ENCODE measurements at regions not wholly inside any gene's neighbourhood (a gene's known extent, or its start where the extent isn't known, plus 50 kb on each side); places are given as distances from the start of the nearest gene placed in this dataset.

DNA sequence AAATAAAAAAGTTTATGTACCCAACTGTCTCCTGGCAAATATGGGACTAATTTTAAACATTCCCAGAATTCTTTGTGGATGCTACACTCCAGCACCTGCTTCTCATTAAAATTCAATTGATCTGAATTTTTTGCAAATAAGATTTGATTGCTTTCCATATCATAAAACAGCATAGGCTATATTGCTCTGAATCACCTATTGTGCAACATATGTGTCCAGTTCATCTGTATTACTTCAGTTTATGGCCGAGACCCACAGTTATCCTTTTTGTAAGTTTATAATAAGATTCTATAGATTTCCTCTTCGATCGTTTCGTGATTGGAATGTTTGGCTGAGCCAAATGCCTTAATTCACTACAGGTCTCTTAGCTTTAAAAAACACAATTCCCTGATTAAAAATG, 351.1 kb downstream of the TFEC start:
- no peak overlapping the region for H3K4me3 ChIP-seq
- no peaks in the 10 kb centered on the region for H3K36me3 ChIP-seq
- no peaks in the 10 kb centered on the region for H3K27me3 ChIP-seq (replicated peaks)
- H3K27ac ChIP-seq = no peak overlapping the region
- no peak for DNase-seq (ENCODE audit: low read depth in 1 of 2, low spot score in 2 of 2)
- no peaks in the 10 kb centered on the region for H3K9me3 ChIP-seq (replicated peaks)
- peaks cover 4% of the 10 kb centered on the region; the same call in 1 of the 2 replicates for H3K4me1 ChIP-seq (replicated peaks)

DNA sequence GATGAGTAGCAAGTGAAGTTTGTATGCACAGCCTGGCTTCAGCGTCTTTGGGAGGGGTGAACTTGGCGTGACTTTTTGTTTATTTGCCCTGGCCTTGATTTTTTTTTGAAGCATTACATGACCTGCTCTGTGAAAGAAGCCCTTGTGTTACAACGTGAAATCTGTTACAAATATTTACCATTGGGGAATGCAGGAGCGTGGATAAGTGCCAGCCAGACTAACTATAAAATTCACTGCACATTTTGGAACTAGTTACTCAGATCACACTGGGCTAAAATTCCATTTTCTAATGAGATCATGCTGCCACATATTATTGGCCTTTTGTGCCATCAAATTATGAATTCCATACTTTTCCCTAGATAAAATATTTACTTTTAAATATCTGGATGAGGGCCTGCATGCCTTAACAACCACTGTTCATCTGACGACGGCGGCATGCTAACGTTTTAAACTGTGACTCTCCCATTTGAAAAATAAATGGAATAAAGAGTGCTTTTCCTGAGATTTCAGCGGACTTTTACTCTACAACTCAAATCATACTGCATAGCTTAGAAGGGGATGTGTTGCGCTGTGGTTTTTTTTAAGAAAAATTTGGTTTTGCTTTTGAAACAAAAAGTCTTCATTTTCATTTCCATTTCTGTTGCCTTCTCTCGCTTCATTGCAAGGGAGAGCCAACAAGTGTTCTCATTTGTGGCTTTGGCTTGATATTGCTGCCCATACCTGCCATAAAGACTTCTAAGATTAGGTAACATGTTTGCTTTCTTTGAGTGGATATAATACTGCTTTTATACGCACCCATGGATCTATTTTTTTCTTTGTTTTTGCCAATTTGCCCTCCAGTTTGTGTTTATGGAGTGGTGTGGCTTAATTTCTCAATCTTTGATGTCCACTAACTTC, 352.2 kb downstream of the TFEC start:
- Histone ChIP-seq H3K27ac (no peak overlapping the region; the same call in 1 of the 2 replicates), H3K9me3 (replicated peaks) (no peaks in the 10 kb centered on the region), H3K36me3 (no peaks in the 10 kb centered on the region), H3K4me1 (replicated peaks) (peaks cover 4% of the 10 kb centered on the region; the same call in 1 of the 2 replicates), H3K27me3 (replicated peaks) (no peaks in the 10 kb centered on the region), H3K4me3 (no peak overlapping the region)
- peak in 1 of 2 experiments; percentile 37 for DNase-seq (ENCODE audit: low read depth in 1 of 2, low spot score in 2 of 2)

DNA sequence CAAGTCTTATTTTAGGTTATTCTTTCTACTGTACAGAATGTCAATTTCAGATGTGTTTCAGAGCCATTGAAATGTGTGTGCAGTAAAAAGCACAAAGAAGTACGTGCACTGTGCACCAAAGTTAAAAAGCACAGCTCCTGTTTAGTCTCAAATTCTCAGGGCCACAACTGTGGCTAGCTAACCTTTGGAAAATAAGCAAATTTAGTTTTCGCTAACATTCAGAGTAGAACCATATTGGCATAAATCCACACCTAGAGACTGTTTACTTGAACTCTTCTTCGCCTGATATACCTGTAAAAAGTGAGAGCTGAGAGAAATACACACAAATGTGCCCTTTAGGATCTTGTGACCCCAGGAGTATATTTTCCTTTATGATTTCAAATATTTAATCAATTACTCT, 353.9 kb downstream of the TFEC start:
- Histone ChIP-seq H3K27ac (no peak overlapping the region), H3K36me3 (no peaks in the 10 kb centered on the region), H3K9me3 (replicated peaks) (no peaks in the 10 kb centered on the region), H3K4me1 (replicated peaks) (peaks cover 4% of the 10 kb centered on the region; the same call in 1 of the 2 replicates), H3K4me3 (no peak overlapping the region), H3K27me3 (replicated peaks) (no peaks in the 10 kb centered on the region)
- no peak for DNase-seq (ENCODE audit: low read depth in 1 of 2, low spot score in 2 of 2)

DNA sequence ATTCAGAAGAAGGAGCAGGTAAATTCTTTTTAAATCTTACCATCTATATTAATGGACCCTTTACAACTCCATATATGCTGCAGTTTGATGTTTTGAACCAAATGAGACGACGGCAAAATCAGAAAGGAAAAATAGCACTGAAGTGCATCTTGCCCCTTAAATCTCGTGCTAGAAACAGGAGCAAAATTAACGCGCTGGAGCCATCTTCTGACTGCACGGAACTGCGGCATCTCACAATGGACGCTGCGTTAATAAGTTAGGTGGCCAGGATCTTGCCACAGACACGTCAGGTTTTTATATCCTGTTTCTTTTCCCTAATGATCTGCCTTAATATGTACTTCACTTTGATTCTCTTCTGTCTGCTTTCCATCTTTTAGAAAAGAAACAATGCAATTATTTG, 354.5 kb downstream of the TFEC start:
- Histone ChIP-seq H3K9me3 (replicated peaks) (no peaks in the 10 kb centered on the region), H3K4me1 (replicated peaks) (peaks cover 4% of the 10 kb centered on the region; the same call in 1 of the 2 replicates), H3K4me3 (no peak overlapping the region), H3K36me3 (no peaks in the 10 kb centered on the region), H3K27me3 (replicated peaks) (no peaks in the 10 kb centered on the region), H3K27ac (no peak overlapping the region)
- DNase-seq (ENCODE audit: low read depth in 1 of 2, low spot score in 2 of 2) = no peak

DNA sequence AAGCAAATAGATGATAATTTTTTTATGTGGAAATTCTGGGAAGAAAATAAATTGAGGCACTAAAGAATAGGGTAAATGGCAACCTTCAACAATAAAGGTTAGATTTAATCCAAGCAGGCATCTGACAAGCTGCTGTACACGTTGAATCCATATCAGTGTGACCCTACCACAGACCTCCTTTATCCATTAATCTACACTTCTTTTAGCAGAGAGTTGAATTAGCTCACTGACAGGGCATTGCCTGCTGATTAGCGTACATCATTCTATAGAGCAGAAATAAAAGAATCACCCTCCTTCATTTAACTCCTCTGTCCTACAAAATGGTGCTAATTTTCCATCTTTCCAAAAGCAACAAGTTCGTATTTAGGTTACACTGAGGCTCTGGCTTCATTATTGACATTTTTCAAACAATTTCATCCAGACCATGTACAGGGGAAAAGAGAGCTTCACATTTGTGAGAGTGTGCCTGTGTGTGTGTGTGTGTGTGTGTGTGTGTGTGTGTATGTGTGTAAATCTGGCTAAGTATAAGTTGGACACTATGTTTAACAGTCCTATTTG, 356.0 kb downstream of the TFEC start:
- peaks cover 4% of the 10 kb centered on the region; the same call in 1 of the 2 replicates for H3K4me1 ChIP-seq (replicated peaks)
- DNase-seq (ENCODE audit: low read depth in 1 of 2, low spot score in 2 of 2) = no peak
- no peak overlapping the region for H3K27ac ChIP-seq
- no peaks in the 10 kb centered on the region for H3K27me3 ChIP-seq (replicated peaks)
- H3K36me3 ChIP-seq = no peaks in the 10 kb centered on the region
- H3K9me3 ChIP-seq (replicated peaks) = no peaks in the 10 kb centered on the region
- H3K4me3 ChIP-seq = no peak overlapping the region

DNA sequence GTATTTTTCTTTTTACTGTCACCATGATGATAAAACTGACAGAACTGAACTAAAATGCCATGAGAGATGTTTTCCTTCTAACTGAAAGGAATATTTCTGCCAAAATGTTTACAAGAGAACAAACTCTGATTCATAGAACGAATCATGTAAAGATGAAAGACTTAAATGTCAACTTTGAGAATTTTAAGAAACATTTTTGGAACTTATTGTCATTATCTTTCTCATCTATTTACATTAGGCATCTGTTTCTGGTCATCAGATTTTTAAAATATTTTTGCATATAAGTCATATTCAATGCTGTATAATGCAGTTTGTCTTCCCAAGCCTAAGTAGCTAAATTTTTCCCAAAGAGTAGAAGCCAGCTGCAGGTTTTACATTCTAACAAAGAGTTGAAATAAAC, 358.5 kb downstream of the TFEC start:
- H3K27me3 ChIP-seq (replicated peaks) = no peaks in the 10 kb centered on the region; the same call in 1 of the 2 replicates
- H3K36me3 ChIP-seq = no peaks in the 10 kb centered on the region
- H3K27ac ChIP-seq = no peak overlapping the region
- H3K9me3 ChIP-seq (replicated peaks) = no peaks in the 10 kb centered on the region
- H3K4me3 ChIP-seq = no peak overlapping the region
- DNase-seq (ENCODE audit: low read depth in 1 of 2, low spot score in 2 of 2) = no peak
- H3K4me1 ChIP-seq (replicated peaks) = no peaks in the 10 kb centered on the region; the same call in 1 of the 2 replicates

DNA sequence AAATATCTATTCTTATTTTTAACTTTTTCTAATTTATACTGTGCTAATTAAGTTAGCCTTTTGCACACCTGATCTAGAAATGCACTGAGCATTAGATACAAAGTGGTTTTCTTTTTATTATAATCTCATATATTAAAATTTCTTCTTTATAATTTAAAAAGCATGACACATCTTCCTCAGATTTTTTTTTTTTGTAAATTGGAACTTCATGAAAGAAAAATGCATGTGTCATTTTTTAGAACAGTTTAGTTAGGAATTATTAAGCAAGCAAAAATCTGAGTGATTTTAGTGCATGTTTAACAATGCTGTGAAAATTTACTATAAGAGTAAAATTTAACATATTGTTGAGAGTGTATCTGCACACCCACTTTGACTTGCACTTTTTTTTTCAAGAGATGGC, 367.9 kb downstream of the TFEC start:
- no peaks in the 10 kb centered on the region for H3K27me3 ChIP-seq (replicated peaks)
- no peak overlapping the region for H3K4me3 ChIP-seq
- no peaks in the 10 kb centered on the region for H3K9me3 ChIP-seq (replicated peaks)
- no peak for DNase-seq (ENCODE audit: low read depth in 1 of 2, low spot score in 2 of 2)
- no peaks in the 10 kb centered on the region for H3K36me3 ChIP-seq
- H3K27ac ChIP-seq = no peak overlapping the region
- no peaks in the 10 kb centered on the region for H3K4me1 ChIP-seq (replicated peaks)

DNA sequence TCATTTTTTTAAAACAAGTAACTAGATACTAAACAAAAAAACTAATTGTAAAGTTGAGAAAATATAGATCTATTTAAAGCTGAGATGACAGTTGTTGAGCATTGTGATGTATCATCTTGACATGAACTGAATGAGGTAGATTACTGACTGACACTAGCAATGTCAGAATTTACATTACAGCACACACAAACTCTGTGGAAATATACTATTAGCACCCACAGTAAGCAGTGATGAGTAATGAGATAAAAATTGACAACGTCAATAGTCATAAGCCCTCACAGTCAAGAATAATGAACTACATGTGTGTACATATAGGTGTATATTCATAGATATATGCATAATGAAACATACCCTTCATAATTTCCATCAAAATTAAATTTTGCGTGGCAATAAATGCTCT, 368.4 kb downstream of the TFEC start:
- no peaks in the 10 kb centered on the region for H3K27me3 ChIP-seq (replicated peaks)
- H3K36me3 ChIP-seq = no peaks in the 10 kb centered on the region
- H3K4me3 ChIP-seq = no peak overlapping the region
- no peak for DNase-seq (ENCODE audit: low read depth in 1 of 2, low spot score in 2 of 2)
- no peaks in the 10 kb centered on the region for H3K4me1 ChIP-seq (replicated peaks)
- H3K27ac ChIP-seq = no peak overlapping the region
- H3K9me3 ChIP-seq (replicated peaks) = no peaks in the 10 kb centered on the region

DNA sequence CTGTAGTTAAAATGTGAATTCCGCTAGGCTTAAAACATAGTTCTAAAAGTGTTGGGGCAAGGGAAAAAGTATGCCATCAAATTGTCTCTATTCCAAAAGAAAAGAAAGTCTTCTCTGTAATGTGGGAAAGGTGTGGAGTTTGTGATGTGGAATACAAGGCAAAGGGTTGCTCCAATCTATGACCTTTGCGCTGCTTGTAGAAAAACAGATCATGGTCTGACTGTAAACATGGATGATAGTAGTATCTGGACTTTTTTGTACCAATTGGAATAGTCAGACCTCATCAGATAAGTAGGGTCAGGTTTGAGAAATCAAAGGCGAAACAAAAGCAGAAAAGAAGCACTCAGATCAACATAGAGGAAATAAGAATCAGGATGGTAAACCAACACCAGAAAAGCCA, 372.3 kb downstream of the TFEC start:
- H3K27me3 ChIP-seq (replicated peaks) = no peaks in the 10 kb centered on the region
- no peaks in the 10 kb centered on the region for H3K9me3 ChIP-seq (replicated peaks)
- no peak overlapping the region for H3K27ac ChIP-seq
- DNase-seq (ENCODE audit: low read depth in 1 of 2, low spot score in 2 of 2) = no peak
- no peaks in the 10 kb centered on the region for H3K4me1 ChIP-seq (replicated peaks)
- H3K4me3 ChIP-seq = no peak overlapping the region
- no peaks in the 10 kb centered on the region for H3K36me3 ChIP-seq

DNA sequence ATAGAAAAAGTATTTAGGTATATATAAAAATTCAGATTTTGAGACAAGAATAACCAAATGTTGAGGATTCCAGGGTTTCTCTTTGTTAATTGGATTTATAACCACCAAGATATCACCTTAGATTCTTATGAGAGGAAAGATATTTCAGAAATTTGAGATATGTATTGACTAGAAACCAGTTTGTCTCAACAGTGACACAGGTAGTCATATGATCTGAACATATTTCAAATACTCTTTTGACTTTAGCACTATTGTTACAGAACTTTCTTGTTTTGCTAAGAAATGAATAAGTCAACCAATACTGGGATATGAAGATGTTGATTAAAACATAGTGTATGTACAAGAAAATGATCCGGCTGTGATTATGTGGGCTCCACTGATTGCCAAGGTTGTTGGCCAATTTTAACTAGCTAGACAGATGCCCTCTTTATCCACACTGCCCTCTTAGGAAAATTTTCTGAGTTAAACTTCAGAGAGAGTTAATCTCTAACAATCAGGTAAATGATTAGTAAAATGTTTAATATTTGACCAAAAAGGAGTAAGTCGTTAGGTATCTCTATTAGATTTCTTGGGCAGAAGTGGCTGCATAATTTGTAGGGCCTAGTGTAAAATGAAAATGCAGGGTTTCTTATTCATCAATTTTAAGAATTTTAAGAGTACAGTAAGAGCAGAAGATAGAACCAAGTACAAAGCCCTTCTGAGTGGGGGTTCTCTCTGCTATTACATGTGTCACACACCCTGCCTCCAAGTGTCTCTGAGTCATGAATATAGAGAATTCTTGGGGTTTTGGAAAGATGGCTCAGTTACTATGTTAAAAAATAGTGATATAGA, 376.0 kb downstream of the TFEC start:
- H3K27me3 ChIP-seq (replicated peaks) = no peaks in the 10 kb centered on the region
- H3K27ac ChIP-seq = no peak overlapping the region
- H3K36me3 ChIP-seq = no peaks in the 10 kb centered on the region
- no peak for DNase-seq (ENCODE audit: low read depth in 1 of 2, low spot score in 2 of 2)
- H3K9me3 ChIP-seq (replicated peaks) = no peaks in the 10 kb centered on the region
- H3K4me3 ChIP-seq = no peak overlapping the region
- H3K4me1 ChIP-seq (replicated peaks) = no peaks in the 10 kb centered on the region

DNA sequence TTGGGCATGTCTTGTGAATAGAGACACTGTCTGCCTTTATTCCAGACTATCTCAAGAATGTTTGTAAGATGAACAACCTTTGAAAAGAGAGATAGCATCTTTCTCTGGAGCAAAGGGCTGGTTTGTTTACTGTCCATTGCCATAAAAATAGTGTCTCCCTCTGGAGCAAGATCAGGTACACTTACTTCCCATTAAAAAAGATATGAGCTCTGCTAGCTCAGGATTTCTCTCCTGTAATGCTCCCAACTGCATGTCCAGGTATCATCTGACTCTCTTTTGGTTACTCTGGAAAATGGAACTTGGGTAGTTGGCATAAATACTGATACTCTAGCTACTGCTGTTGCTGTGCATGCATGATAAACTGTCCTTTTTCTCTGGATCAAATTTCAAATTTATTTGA, 381.1 kb downstream of the TFEC start:
- no peak overlapping the region for H3K27ac ChIP-seq
- no peaks in the 10 kb centered on the region for H3K9me3 ChIP-seq (replicated peaks)
- no peaks in the 10 kb centered on the region for H3K4me1 ChIP-seq (replicated peaks)
- DNase-seq (ENCODE audit: low read depth in 1 of 2, low spot score in 2 of 2) = no peak
- no peaks in the 10 kb centered on the region for H3K27me3 ChIP-seq (replicated peaks)
- no peaks in the 10 kb centered on the region for H3K36me3 ChIP-seq
- no peak overlapping the region for H3K4me3 ChIP-seq

DNA sequence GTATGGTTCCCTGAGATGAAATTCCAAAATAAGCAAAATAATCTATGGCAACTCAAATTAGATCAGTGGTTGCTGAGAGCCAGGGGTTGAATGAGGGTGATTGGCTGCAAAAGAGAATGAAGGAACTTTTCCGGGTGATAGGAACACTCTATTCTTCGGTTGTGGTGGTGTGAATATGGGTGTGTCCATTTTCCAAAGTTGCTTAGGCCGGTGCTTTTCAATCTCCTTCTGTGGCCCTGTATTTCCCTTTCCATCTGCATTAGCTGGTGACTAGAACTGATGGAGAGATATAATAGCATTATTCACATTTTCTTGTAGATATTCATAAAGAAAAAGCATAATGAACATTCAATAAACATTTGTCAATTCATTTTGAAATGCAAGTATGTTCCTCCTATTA, 382.9 kb downstream of the TFEC start:
- H3K36me3 ChIP-seq = no peaks in the 10 kb centered on the region
- no peaks in the 10 kb centered on the region for H3K4me1 ChIP-seq (replicated peaks)
- no peaks in the 10 kb centered on the region for H3K27me3 ChIP-seq (replicated peaks)
- DNase-seq (ENCODE audit: low read depth in 1 of 2, low spot score in 2 of 2) = no peak
- no peak overlapping the region for H3K27ac ChIP-seq
- no peak overlapping the region for H3K4me3 ChIP-seq
- H3K9me3 ChIP-seq (replicated peaks) = no peaks in the 10 kb centered on the region

DNA sequence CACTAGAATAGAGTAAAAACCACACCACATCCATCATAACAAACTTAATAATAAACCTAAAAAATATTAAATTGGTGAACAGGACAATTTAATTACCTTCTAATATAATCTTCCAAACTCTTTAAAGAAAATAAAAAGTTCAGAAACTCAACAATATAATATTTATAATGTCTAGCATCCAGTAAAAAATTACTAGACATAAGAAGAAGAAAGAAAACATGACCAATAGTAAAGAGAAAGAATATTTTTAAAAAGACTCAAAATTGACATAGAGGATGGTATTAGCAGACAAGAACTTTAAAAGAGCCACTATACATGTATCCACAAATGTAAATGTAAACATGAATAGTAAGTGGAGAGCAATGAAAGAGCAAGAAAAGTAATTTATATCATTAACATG, 388.4 kb downstream of the TFEC start:
- Histone ChIP-seq H3K27ac (no peak overlapping the region), H3K27me3 (replicated peaks) (no peaks in the 10 kb centered on the region), H3K4me1 (replicated peaks) (no peaks in the 10 kb centered on the region), H3K4me3 (no peak overlapping the region), H3K36me3 (no peaks in the 10 kb centered on the region), H3K9me3 (replicated peaks) (no peaks in the 10 kb centered on the region)
- no peak for DNase-seq (ENCODE audit: low read depth in 1 of 2, low spot score in 2 of 2)

DNA sequence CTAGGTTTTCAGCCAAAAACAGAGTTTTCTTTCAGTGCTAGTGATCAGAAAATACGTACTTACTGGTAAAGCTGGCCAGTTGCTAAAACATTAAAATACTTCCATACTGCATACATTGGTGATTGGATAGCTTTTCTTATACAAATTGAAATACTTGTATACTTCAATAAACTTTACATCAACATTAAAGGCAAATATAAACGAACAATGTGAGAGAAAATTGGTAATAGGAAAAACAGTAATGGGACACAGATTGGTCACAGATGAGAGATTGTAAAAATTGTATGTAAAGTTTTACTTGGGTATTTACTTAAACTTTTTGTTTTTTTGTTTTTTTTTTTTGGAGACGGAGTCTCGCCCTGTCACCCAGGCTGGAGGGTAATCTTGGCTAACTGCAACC, 391.7 kb downstream of the TFEC start:
- no peaks in the 10 kb centered on the region for H3K36me3 ChIP-seq

More for the DNA sequence above, 391.7 kb downstream of the TFEC start:
- no peaks in the 10 kb centered on the region for H3K4me1 ChIP-seq (replicated peaks)
- no peaks in the 10 kb centered on the region for H3K27me3 ChIP-seq (replicated peaks)
- no peak overlapping the region for H3K27ac ChIP-seq
- H3K9me3 ChIP-seq (replicated peaks) = no peaks in the 10 kb centered on the region
- H3K4me3 ChIP-seq = no peak overlapping the region
- DNase-seq (ENCODE audit: low read depth in 1 of 2, low spot score in 2 of 2) = no peak
